Central memory CD8-positive, alpha-beta T cell (primary cell): ENCODE measurements at regions not wholly inside any gene's neighbourhood (a gene's known extent, or its start where the extent isn't known, plus 50 kb on each side); places are given as distances from the start of the nearest gene placed in this dataset.
A peak's percentile ranks its signal among the peaks of the same experiment; 100 is the strongest.

Experiments
- ATAC-seq: fragments of 150-1000 bp; cut with Tn5 transposase; replicated peaks from 2 replicates; pipeline ENCODE4 v1.10.0; 2022; ENCODE audit warnings: mild to moderate bottlenecking, moderate FRiP score, moderate number of reproducible peaks; ENCODE audit not compliant: poor library complexity, severe bottlenecking; ENCODE audit errors: extremely low read depth
- DNase-seq, 2 donors: peaks; one replicate each; pipeline ENCODE4 v3.0.0; 2021; ENCODE audit warnings: low spot score in 2 of 2
- H3K27ac Mint-ChIP-seq: one replicate; pipeline ENCODE4 v1.8.0; 2022; ENCODE audit warnings: low read depth, mild to moderate bottlenecking, moderate library complexity, mixed read lengths
- H3K27me3 Mint-ChIP-seq: one replicate; pipeline ENCODE4 v1.8.0; 2022; ENCODE audit warnings: mixed read lengths
- H3K36me3 Mint-ChIP-seq: one replicate; pipeline ENCODE4 v1.8.0; 2022; ENCODE audit warnings: mild to moderate bottlenecking, moderate library complexity, mixed read lengths; ENCODE audit not compliant: insufficient read depth
- H3K4me1 Mint-ChIP-seq: one replicate; pipeline ENCODE4 v1.8.0; 2022; ENCODE audit warnings: mixed read lengths
- H3K4me3 Mint-ChIP-seq: one replicate; pipeline ENCODE4 v1.8.0; 2022; ENCODE audit warnings: mild to moderate bottlenecking, moderate library complexity, mixed read lengths
- H3K9me3 Mint-ChIP-seq: one replicate; pipeline ENCODE4 v1.8.0; 2022; ENCODE audit warnings: mixed read lengths

DNA sequence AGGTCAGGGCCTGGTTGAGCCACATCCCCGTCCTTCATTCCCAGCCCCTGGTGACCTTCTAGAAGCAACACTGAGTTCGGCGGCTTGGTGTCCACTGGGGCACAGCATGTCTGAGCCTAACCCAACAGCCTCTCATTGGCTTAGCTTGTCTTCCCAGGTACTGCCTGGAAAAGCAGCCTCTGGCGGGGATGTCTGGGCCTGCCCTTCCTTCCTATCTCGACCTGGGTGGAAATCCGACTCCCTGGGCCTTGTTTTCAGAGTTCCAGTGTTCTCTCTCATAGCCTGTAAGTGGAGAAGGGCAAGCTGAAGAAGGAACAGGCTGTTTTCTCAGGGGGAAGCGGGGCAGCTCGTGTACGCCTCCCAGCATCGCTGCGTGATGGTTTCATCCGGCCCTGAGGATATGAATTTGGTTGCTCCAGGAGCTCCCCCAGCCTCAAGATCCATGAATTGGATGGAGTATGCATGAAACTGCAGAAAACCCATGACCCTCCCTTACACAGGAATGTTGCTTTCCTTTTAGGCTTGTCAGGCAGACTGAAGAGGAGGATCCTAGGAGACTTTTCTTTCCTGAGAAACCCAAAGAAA, 116.5 kb upstream of the IRF2BP2 start:
- peaks cover 18% of the 10 kb centered on the region for H3K36me3 Mint-ChIP-seq
- H3K27me3 Mint-ChIP-seq = no peaks in the 10 kb centered on the region
- H3K27ac Mint-ChIP-seq = peak overlapping the region; percentile 95
- H3K9me3 Mint-ChIP-seq = no peaks in the 10 kb centered on the region
- H3K4me3 Mint-ChIP-seq = no peak overlapping the region
- no peak for DNase-seq
- H3K4me1 Mint-ChIP-seq = peaks cover 53% of the 10 kb centered on the region
- no peak for ATAC-seq

DNA sequence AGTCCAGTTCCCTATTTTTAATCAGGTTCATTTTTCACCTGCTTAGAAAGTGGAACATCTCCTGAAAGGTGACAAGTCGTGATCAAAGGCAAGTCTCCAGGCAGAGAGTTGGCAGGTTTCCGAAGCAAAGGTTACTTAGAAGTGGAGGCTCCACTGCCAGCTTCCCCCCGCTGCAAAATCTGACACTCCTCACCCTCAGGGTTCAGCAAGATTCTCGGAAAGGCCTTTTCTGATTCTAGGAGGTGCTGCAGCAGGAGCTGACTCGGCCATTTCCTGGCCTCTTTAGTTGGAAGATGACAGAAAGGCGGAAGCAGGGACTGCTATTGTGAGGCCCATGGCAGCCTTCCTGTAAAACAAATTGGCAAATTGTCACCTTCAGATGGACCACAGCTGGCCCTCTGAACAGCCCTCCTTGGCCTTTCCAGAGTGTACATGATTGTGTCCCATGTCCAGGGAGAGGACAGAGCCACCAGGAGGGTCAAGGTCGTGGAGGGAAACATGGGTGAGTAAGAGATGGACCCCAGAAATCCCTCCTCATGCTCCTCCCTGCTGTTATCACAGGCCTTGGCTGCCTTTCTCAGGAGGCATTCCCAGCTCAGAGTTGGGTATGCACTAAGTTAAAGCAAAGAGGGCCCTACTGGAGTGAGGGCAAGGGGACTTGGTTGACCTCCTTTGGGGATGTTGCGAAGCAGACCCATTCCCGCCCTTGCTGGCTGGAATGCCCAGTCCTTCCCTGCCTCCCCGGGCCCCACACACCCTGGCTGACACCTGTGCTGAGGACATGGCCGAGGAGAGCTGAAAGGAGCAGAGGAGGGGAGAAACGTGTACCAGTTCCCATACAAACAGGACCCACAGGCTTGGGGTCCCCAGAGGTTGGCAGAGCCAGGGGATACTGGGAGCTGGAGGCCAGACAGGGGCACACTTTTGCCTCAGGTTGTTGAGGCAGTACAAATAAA, 115.5 kb upstream of the IRF2BP2 start:
- Mint-ChIP-seq H3K27me3 (no peaks in the 10 kb centered on the region), H3K4me3 (peak overlapping the region; percentile 73), H3K27ac (peak overlapping the region; percentile 95), H3K4me1 (peaks cover 43% of the 10 kb centered on the region), H3K36me3 (peaks cover 18% of the 10 kb centered on the region), H3K9me3 (no peaks in the 10 kb centered on the region)
- ATAC-seq (no peak), DNase-seq (peak in 1 of 2 donors; percentile 22)

DNA sequence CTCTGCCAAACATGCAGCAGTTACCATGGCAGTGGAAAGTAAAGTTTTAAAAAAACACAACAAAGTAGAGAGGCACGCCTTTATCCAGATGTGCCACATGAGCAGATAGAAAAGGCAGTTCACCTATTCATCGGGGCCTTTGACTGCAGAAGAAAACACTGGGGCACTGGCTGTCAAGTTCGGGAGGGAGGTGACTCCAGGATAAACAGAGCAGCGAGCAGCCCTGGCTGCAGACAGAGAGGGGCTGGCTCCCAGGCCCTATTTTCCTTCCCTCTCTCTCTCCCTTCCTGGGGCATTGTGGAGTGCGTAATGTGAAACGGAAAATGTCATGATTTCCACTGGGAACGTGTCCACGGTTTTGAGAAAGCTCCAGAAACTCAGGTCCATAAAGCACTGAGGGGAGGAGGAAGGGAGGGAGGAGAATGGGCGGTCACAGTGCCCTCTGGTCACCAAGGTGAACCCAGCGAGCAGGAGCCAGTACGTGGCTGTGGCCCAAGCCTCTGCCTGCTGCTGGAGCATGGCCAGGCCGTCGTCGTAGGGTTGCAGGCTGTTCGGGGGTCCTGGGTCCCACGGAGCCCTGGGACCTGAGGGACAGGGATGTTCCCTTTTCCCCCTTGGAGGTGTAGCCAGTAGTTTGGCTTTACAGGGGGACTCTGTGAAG, 114.7 kb upstream of the IRF2BP2 start:
- Mint-ChIP-seq H3K4me3 (peak overlapping the region; percentile 73), H3K27me3 (no peaks in the 10 kb centered on the region), H3K9me3 (no peaks in the 10 kb centered on the region), H3K36me3 (peaks cover 15% of the 10 kb centered on the region), H3K27ac (peak overlapping the region; percentile 95), H3K4me1 (peaks cover 37% of the 10 kb centered on the region)
- DNase-seq (no peak), ATAC-seq (peak; percentile 72)

DNA sequence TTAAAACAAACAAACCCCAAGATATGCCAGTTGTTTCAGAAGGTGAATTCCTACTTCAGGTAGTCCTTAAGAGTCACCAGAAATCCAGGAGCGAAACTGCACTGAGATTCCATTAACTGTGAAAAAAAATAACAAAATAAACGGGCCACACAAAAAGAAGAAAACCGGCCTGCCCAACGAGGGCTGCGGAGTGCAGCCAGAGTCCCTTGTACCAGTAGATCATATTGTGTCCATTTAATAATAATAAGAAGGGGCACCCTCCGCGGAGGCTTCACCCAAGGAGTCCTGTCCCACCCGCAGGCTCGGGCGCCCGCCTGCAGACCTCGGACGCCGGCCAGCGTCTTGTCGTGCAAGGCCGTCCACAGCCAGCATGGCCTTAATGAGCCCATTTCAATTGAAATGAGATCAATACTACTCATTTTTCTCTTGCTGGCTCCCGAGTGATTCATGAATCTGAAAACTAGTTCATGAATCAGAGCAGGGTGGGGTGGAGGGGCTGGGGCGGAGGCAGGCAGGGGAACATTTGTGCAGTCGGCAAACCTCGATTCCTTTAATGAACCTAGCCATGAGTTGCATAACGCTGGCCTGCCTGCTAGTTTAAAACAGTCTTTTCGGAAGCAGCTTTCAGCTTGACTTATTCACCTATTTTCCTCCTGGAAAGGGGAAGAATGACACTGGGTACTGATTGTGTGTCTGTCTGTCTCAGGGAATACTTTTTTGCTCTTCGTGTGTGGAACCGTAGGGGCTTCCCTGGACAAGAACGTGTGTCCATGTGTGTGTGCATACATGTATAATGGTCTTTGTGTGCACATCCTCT, 113.1 kb upstream of the IRF2BP2 start:
- Mint-ChIP-seq H3K27me3 (no peaks in the 10 kb centered on the region), H3K4me3 (peak overlapping the region; percentile 73), H3K36me3 (peaks cover 16% of the 10 kb centered on the region), H3K4me1 (peaks cover 37% of the 10 kb centered on the region), H3K27ac (peak overlapping the region; percentile 95), H3K9me3 (no peaks in the 10 kb centered on the region)
- ATAC-seq (no peak), DNase-seq (no peak)

DNA sequence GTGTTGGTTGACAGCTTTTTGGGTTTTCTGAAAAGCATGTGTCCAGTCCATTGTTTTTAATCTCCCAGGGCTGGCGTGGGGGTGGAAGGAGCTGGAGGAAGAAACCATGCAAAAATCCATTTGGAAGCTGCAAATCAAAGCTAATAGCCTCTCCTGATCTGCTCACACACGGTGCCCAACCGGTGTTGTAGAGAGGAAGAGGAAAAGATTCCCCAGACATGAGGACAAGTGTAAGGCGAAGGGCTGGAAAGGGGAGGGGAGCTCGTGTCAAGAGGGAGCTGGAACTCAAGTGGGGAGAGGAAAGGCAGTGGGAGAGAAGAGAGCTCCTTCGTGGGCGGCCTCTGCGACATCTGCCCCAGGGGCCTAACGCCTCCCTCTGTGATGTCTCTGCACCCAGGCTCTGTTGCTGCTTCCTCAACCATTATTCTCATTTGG, 112.3 kb upstream of the IRF2BP2 start:
- H3K27me3 Mint-ChIP-seq = no peaks in the 10 kb centered on the region
- ATAC-seq (no peak), DNase-seq (no peak)
- peaks cover 37% of the 10 kb centered on the region for H3K4me1 Mint-ChIP-seq
- H3K27ac Mint-ChIP-seq = no peak overlapping the region
- peak overlapping the region; percentile 41 for H3K4me3 Mint-ChIP-seq
- no peaks in the 10 kb centered on the region for H3K9me3 Mint-ChIP-seq
- peaks cover 17% of the 10 kb centered on the region for H3K36me3 Mint-ChIP-seq

DNA sequence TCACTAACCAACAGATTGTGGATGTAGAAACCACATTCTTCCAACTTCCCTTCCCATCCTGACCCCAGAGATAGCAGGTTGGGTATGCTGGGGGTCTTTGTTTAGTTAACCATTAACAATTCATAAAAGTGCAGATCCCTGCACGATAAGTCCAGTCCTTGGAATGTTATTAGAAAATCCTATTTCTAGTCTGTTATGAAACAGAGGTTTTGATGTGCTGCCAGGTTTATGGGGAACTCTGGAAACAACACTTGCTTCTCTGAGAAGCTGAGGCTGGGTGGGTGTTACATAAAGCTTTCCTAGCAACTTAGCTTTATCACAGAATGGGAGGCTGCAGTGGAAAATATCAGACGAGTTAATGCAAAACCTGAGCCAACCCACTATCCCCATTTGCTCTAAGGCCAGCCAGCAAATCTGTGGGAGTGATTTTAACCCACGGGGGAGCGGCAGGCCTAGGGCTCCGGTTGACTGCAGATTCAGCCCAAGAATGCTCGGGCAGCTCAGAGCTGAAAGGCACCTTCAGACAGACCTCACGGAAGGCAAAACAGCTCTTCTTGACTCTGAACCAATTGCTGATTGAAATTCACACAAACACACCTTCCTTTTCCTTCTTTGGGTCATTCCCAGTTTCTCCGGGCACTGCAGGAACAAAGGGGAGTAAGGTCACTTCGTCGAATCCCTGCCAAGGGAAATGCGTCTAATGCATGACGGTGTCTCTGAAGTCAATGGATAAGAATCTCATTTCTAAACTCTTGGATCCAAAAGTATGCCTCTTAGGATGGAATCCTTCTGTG, 111.7 kb upstream of the IRF2BP2 start:
- Mint-ChIP-seq H3K4me1 (peaks cover 37% of the 10 kb centered on the region), H3K9me3 (no peaks in the 10 kb centered on the region), H3K4me3 (no peak overlapping the region), H3K27me3 (no peaks in the 10 kb centered on the region), H3K27ac (no peak overlapping the region), H3K36me3 (peaks cover 17% of the 10 kb centered on the region)
- DNase-seq (no peak), ATAC-seq (no peak)

DNA sequence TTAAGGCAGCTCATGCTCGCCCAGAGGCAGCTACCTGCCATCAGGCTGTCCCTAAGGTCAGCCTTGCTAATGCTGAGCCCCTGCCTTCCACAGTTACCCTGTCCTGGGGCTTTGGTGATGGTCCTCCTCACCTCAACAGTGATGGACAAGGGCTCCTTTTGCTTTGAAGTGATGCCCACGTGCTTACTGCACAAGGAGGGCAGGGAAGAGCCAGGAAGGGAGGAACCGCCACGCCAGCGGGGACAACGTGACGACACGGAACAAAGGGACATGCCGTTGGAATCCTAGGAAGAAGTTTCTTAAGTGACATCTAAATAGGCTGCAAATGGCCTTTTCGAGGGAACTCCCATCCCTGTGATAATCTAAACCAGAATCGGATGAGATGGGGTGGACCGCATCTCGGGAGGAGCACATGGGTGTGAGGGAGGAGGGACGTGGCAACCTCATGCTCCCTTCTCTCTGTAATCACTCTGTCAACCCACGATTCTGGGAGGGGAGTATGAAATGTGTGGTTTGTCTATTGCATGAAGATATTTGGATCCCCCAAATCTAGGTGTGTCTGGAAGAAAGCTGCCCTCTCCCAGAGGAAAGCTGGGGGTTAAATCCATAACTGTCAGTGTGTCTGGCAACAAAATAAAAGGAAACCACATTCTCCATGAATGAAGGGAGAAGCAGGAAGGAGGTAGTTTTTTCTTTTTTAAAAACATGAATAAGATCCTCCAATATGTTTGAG, 110.9 kb upstream of the IRF2BP2 start:
- no peak overlapping the region for H3K4me3 Mint-ChIP-seq
- peak overlapping the region; percentile 33 for H3K27ac Mint-ChIP-seq
- H3K36me3 Mint-ChIP-seq = peaks cover 17% of the 10 kb centered on the region
- ATAC-seq = no peak
- peaks cover 37% of the 10 kb centered on the region for H3K4me1 Mint-ChIP-seq
- no peaks in the 10 kb centered on the region for H3K27me3 Mint-ChIP-seq
- DNase-seq = no peak
- no peaks in the 10 kb centered on the region for H3K9me3 Mint-ChIP-seq

DNA sequence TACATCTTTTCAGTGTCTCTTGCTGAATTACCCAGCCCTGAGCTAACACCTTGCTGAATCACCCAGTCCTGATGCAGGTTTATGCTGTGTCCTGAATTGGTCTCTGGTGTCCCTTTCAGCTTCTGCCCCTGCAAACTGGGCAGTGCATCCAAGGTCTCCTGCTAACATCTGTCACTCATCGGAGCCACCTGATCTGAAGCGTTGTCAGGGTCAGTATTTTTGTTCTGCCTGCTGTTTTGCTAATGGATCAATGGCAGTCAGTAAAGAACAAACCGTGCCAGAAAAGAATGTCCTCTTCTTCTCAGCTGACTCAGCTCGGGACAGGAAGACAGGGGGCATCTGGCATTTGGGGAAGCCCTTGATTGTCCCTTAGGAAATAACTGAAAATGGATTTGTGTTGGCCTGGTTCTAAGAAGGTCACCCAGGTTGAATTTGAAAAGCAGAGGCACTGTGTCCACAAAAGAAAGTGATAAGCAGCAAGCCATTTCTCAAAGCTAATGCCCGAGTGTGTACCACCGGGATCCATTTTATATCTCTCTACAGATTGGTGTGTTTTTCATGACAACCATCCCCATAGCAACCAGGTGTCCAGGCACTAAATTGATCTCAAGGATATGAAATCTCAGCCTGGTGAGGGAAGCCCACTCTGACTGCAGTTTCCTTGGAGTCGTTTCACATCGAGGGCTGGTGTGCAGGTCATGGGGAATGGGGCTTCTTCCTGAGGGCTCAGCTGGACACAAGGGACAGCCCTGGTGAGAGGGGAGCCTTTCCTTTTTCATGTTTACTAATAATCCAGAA, 109.7 kb upstream of the IRF2BP2 start:
- ATAC-seq = no peak
- H3K4me3 Mint-ChIP-seq = no peak overlapping the region
- H3K27ac Mint-ChIP-seq = no peak overlapping the region
- no peaks in the 10 kb centered on the region for H3K9me3 Mint-ChIP-seq
- DNase-seq = no peak
- H3K4me1 Mint-ChIP-seq = peaks cover 25% of the 10 kb centered on the region
- peaks cover 17% of the 10 kb centered on the region for H3K36me3 Mint-ChIP-seq
- no peaks in the 10 kb centered on the region for H3K27me3 Mint-ChIP-seq

DNA sequence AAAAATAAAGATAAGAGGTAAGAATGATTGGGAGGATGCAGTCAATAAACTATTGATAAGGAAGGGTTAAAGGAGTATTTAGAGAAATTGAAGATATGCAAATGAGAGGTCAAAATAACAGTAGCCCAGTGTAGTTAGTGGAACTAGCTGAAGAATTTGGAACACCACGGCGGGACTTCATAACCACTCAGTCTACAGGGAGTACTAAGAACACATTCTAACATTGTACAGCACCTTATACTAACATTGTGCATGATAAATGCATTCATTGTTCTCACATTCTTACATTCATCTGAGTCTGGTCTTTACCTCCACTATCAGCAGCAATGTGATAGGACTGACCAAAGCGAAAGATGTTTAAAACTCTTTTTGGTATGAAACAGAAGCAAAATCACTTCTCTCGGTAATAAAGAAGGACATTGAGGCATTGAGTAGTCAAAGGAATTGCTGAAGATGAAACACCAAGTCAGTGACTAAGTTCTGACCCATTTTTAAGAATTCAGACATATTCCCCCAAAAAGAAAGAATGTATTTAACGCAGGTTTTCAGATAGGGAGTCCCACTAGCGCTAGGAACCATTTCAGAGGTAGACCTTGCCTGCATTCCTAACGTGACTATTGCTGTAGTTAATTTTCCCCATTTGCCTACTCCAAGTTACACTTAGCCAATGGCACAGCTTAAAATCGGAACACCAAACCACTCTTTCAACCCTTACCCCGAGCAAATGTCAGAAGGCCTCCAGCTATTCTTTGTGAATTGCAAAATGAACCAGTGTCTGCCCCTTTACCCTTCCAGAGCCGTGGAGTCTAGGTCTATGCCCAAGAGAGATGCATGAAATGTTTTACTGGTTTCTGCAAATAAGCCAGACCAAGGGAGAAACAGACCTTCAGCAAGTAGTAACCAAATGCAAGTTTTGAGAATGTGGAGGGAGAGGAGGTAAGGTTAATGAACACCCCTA, 108.8 kb upstream of the IRF2BP2 start:
- Mint-ChIP-seq H3K36me3 (peaks cover 9% of the 10 kb centered on the region), H3K27ac (no peak overlapping the region), H3K9me3 (no peaks in the 10 kb centered on the region), H3K4me3 (no peak overlapping the region), H3K4me1 (peaks cover 16% of the 10 kb centered on the region), H3K27me3 (no peaks in the 10 kb centered on the region)
- DNase-seq (no peak), ATAC-seq (no peak)

DNA sequence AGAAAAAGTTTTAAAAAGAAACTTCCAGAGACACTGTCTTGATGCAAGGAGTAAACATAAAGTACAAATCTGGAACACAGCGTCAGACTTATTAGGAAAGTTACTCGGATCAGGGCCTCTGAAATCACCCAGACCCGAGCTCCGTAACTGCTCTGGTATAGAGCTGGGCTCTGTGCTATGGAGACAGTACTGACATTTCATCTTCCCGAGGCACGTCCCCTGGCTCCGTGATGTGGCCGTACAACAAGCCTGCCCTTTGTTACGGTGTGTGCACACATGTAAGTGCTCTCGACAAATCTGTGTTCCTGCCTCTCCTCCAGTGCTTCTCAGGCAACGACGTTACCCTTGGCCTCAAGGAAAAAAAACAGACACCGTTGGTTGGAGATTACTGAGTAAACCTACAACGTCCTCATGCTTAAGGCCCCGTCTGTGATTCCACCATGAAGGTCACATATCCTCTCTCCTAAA, 107.0 kb upstream of the IRF2BP2 start:
- Mint-ChIP-seq H3K9me3 (no peaks in the 10 kb centered on the region), H3K4me1 (no peaks in the 10 kb centered on the region), H3K4me3 (no peak overlapping the region), H3K27me3 (no peaks in the 10 kb centered on the region), H3K36me3 (peaks cover 2% of the 10 kb centered on the region), H3K27ac (no peak overlapping the region)
- ATAC-seq (no peak), DNase-seq (no peak)
